A549 (cell line): ENCODE measurements at regions not wholly inside any gene's neighbourhood (a gene's known extent, or its start where the extent isn't known, plus 50 kb on each side); places are given as distances from the start of the nearest gene placed in this dataset.

Experiments used
- ATAC-seq, 2 experiments: fragments of 200-7000 bp in 1 of 2; fragments of >200 bp in 1 of 2; cut with Nextera tagmentation in 1 of 2; cut with Tn5 transposase in 1 of 2; 3 replicates each; pipeline versions ENCODE4 v1.8.0 to v1.9.1; 2018 to 2020; ENCODE audit warnings: mild to moderate bottlenecking in 1 of 2, moderate library complexity in 1 of 2
- CTCF ChIA-PET: fragments of 300-600 bp; sonication (Branson Sonifier 250); formaldehyde crosslinking; extraction: SDS; loops from one replicate; lab custom pipeline; 2021; ENCODE audit warnings: antibody characterized with exemption, inconsistent platforms; lab: Yijun Ruan, JAX
- POLR2A ChIA-PET: fragments of 350-600 bp; formaldehyde crosslinking; extraction: SDS; loops from one replicate; lab custom pipeline; 2021; ENCODE audit warnings: antibody characterized with exemption, inconsistent platforms; lab: Yijun Ruan, JAX
- DNase-seq, 2 experiments: peaks; one replicate each; pipeline versions ENCODE4 v3.0.0 to v3.0.0-alpha.2; 2011 to 2016; ENCODE audit warnings: low read depth in 1 of 2, low spot score in 1 of 2
- FAIRE-seq: peaks from 2 replicates; lab custom pipeline; 2011; peaks lifted over from hg19 to GRCh38; lab: Jason Lieb, UNC
- H3K27ac ChIP-seq, 2 experiments: fragments of >200 bp; sonication (Bioruptor Twin); formaldehyde crosslinking; 3 replicates each; pipeline ENCODE4 v1.5.1; 2016 to 2017
- H3K4me1 ChIP-seq: fragments of >200 bp; sonication (Bioruptor Twin); formaldehyde crosslinking; 3 replicates; pipeline ENCODE4 v1.6.1; 2016
- H3K4me2 ChIP-seq: fragments of >200 bp; sonication (Bioruptor Twin); formaldehyde crosslinking; 3 replicates; pipeline ENCODE4 v1.6.1; 2016
- H3K4me3 ChIP-seq: fragments of >200 bp; sonication (Bioruptor Twin); formaldehyde crosslinking; 3 replicates; pipeline ENCODE4 v1.5.1; 2016
- H3K9me3 ChIP-seq: fragments of >200 bp; sonication (Bioruptor Twin); formaldehyde crosslinking; 3 replicates; pipeline ENCODE4 v1.6.1; 2016
- ATOH8 ChIP-seq: fragments of 250-450 bp; sonication (Bioruptor Pico); IDR thresholded peaks from 2 replicates; pipeline ENCODE4 v1.5.0; 2020; ENCODE audit warnings: low read depth, mild to moderate bottlenecking, moderate library complexity
- CBX2 ChIP-seq: fragments of 200-600 bp; sonication (generic); IDR thresholded peaks from 2 replicates; pipeline ENCODE4 v1.6.1; 2016; ENCODE audit warnings: low read depth, mild to moderate bottlenecking, borderline replicate concordance
- CBX8 ChIP-seq: fragments of 200-600 bp; sonication (generic); IDR thresholded peaks from 2 replicates; pipeline ENCODE4 v1.6.1; 2016
- CEBPB ChIP-seq, 2 experiments: fragments of >200 bp in 1 of 2; sonication (Bioruptor Twin) in 1 of 2; formaldehyde crosslinking in 1 of 2; IDR thresholded peaks; 2 replicates each; pipeline ENCODE4 v1.6.1; 2012 to 2016
- CHD4 ChIP-seq: fragments of 200-600 bp; sonication (generic); IDR thresholded peaks from 2 replicates; pipeline ENCODE4 v1.6.1; 2016; ENCODE audit warnings: antibody characterized with exemption, mild to moderate bottlenecking, borderline replicate concordance
- ESRRA ChIP-seq: fragments of 150-350 bp; IDR thresholded peaks from 2 replicates; pipeline ENCODE4 v1.6.1; 2014; ENCODE audit warnings: mild to moderate bottlenecking, low read length, borderline replicate concordance
- FOXS1 ChIP-seq: fragments of 250-450 bp; sonication (Bioruptor Pico); IDR thresholded peaks from 2 replicates; pipeline ENCODE4 v1.5.0; 2020; ENCODE audit warnings: mild to moderate bottlenecking, moderate library complexity
- HDAC2 ChIP-seq: fragments of 200-600 bp; sonication (generic); IDR thresholded peaks from 2 replicates; pipeline ENCODE4 v1.6.1; 2016
- HEYL ChIP-seq: fragments of 250-450 bp; sonication (Bioruptor Pico); IDR thresholded peaks from 2 replicates; pipeline ENCODE4 v1.8.0; 2021; ENCODE audit warnings: mild to moderate bottlenecking, moderate library complexity
- HOXA7 ChIP-seq: fragments of 250-450 bp; sonication (Bioruptor Pico); IDR thresholded peaks from 2 replicates; pipeline ENCODE4 v1.5.0; 2020; ENCODE audit warnings: mild to moderate bottlenecking, moderate library complexity
- JUN ChIP-seq, 2 experiments: fragments of >200 bp; sonication (Bioruptor Twin); formaldehyde crosslinking; IDR thresholded peaks; 2 replicates in 1 of 2; 3 replicates in 1 of 2; pipeline ENCODE4 v1.6.1; 2016 to 2017
- KDM1A ChIP-seq: fragments of 200-600 bp; sonication (generic); IDR thresholded peaks from 2 replicates; pipeline ENCODE4 v1.6.1; 2016; ENCODE audit warnings: low read depth, mild to moderate bottlenecking
- MAFK ChIP-seq: fragments of 450-650 bp; IDR thresholded peaks from 2 replicates; pipeline ENCODE4 v1.6.1; 2014; ENCODE audit not compliant: partially characterized antibody
- MAX ChIP-seq: IDR thresholded peaks from 2 replicates; pipeline ENCODE4 v1.6.1; 2012
- MAZ ChIP-seq: fragments of 150-350 bp; IDR thresholded peaks from 2 replicates; pipeline ENCODE4 v1.6.1; 2014; ENCODE audit warnings: antibody characterized with exemption, low read depth, low read length, borderline replicate concordance
- NFE2L2 ChIP-seq: fragments of 150-350 bp; conservative IDR thresholded peaks from 2 replicates; pipeline ENCODE4 v1.6.1; 2014; ENCODE audit warnings: low read length
- NR3C1 ChIP-seq: fragments of >200 bp; sonication (Bioruptor Twin); formaldehyde crosslinking; IDR thresholded peaks from 3 replicates; pipeline ENCODE4 v1.6.1; 2017
- PHF8 ChIP-seq: fragments of 200-600 bp; sonication (generic); IDR thresholded peaks from 2 replicates; pipeline ENCODE4 v1.6.1; 2016; ENCODE audit warnings: low read depth, mild to moderate bottlenecking, antibody characterized with exemption, moderate library complexity, borderline replicate concordance
- SMC3 ChIP-seq: fragments of >200 bp; sonication (Bioruptor Twin); formaldehyde crosslinking; IDR thresholded peaks from 3 replicates; pipeline ENCODE4 v1.6.1; 2018; ENCODE audit warnings: inconsistent platforms
- SREBF2 ChIP-seq: fragments of 450-650 bp; IDR thresholded peaks from 2 replicates; pipeline ENCODE4 v1.6.1; 2014; ENCODE audit warnings: mild to moderate bottlenecking, moderate library complexity
- TP53 ChIP-seq: fragments of 250-450 bp; sonication (Bioruptor Pico); IDR thresholded peaks from 2 replicates; pipeline ENCODE4 v1.5.0; 2021; ENCODE audit warnings: mild to moderate bottlenecking, moderate library complexity
- ZC3H11A ChIP-seq: fragments of 450-650 bp; IDR thresholded peaks from 2 replicates; pipeline ENCODE4 v1.6.1; 2014; ENCODE audit warnings: antibody characterized with exemption, mild to moderate bottlenecking
- ZNF302 ChIP-seq: fragments of 250-450 bp; sonication (Bioruptor Pico); IDR thresholded peaks from 2 replicates; pipeline ENCODE4 v1.9.0; 2021; ENCODE audit warnings: inconsistent platforms, mild to moderate bottlenecking, moderate library complexity
- WGBS: methylation state at CpG from one replicate; pipeline ENCODE4 v1.1.6; 2017; ENCODE audit errors: missing lambda C conversion rate; 5-methylcytosine and 5-hydroxymethylcytosine counted together
- TF ChIP-seq, protein P1 (sequence below): fragments of 250-450 bp; sonication (Bioruptor Pico); IDR thresholded peaks from 2 replicates; pipeline ENCODE4 v1.5.0; 2021; ENCODE audit warnings: mild to moderate bottlenecking, moderate library complexity, borderline replicate concordance
- TF ChIP-seq, protein P2 (sequence below): fragments of >200 bp; sonication (Bioruptor Twin); formaldehyde crosslinking; IDR thresholded peaks from 3 replicates; pipeline ENCODE4 v1.6.1; 2016

DNA sequence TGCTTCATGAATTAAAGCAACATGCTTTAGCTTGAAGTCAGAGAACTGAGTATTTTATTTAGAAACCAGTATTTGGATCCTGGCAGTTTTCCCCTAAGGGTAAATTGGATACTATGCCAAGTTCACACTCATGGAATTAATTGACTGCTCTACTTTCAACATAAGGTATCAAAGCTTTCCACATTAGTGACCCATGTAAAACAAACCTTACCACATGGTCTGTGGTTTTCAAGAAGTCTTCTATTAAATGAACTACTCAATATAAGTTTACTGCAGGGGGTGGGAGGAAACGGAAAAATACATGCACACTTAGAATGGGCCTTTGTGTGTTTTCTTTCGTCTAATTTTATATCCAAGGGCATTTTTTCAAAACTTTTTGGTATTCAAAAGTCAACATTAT, 232.0 kb upstream of the FBXL7 start:
- no peak overlapping the region for H3K4me3 ChIP-seq
- CTCF ChIA-PET, result interaction anchor here (1.5 kb wide), 1 partner anchor 10 kb away, joined by 3 read pairs; no protein-coding TSS in a partner anchor
- H3K4me2 ChIP-seq, result no peak overlapping the region
- ATAC-seq, result no peak
- TF ChIP-seq CBX8, result no peak
- TF ChIP-seq KDM1A, result no peak
- no peak for TF ChIP-seq JUN (IDR thresholded peaks at IDR 0.05)
- TF ChIP-seq MAZ, result no peak
- TF ChIP-seq MAX, result no peak
- TF ChIP-seq MAFK, result no peak
- TF ChIP-seq, protein P1, sequence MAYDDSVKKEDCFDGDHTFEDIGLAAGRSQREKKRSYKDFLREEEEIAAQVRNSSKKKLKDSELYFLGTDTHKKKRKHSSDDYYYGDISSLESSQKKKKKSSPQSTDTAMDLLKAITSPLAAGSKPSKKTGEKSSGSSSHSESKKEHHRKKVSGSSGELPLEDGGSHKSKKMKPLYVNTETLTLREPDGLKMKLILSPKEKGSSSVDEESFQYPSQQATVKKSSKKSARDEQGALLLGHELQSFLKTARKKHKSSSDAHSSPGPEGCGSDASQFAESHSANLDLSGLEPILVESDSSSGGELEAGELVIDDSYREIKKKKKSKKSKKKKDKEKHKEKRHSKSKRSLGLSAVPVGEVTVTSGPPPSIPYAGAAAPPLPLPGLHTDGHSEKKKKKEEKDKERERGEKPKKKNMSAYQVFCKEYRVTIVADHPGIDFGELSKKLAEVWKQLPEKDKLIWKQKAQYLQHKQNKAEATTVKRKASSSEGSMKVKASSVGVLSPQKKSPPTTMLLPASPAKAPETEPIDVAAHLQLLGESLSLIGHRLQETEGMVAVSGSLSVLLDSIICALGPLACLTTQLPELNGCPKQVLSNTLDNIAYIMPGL, result no peak
- TF ChIP-seq NR3C1, result no peak
- TF ChIP-seq HEYL (CRISPR knock-in tag), result no peak
- no peak for TF ChIP-seq TP53 (CRISPR knock-in tag)
- no peak for TF ChIP-seq CEBPB (IDR thresholded peaks at IDR 0.05)
- TF ChIP-seq, protein P2, sequence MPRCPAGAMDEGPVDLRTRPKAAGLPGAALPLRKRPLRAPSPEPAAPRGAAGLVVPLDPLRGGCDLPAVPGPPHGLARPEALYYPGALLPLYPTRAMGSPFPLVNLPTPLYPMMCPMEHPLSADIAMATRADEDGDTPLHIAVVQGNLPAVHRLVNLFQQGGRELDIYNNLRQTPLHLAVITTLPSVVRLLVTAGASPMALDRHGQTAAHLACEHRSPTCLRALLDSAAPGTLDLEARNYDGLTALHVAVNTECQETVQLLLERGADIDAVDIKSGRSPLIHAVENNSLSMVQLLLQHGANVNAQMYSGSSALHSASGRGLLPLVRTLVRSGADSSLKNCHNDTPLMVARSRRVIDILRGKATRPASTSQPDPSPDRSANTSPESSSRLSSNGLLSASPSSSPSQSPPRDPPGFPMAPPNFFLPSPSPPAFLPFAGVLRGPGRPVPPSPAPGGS, result no peak
- no peak for TF ChIP-seq ZC3H11A
- no peak for TF ChIP-seq ZNF302 (CRISPR knock-in tag)
- TF ChIP-seq, all 56 proteins: peak for 0
- DNase-seq (no peak), FAIRE-seq (no peak)
- Histone ChIP-seq H3K27ac (no peak overlapping the region), H3K9me3 (no peaks in the 10 kb centered on the region), H3K4me1 (no peaks in the 10 kb centered on the region)
- POLR2A ChIA-PET, result no interaction called here
- 3% methylated on average over 2 of the region's 2 CpGs for WGBS

DNA sequence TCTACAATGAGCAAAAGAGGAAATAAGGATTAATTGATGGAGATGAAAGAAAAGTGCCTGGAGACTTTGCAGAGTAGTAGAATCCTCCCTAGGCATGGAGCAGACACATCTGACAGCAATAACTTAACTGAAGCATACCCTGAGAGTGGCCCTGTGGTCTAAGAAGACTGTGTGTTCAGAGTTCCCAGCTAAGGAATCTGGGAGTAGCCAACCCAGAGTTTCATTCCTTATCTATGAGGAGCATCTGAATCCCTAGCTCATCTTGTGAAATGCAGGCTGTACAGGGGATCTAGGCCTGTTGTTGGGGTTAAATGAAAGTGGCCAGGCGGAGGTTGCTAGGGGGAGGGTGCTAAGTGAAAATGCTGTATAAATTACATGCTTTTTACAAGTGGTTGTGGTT, 233.1 kb upstream of the FBXL7 start:
- Histone ChIP-seq H3K4me1 (no peaks in the 10 kb centered on the region), H3K27ac (no peak overlapping the region), H3K4me3 (no peak overlapping the region), H3K4me2 (no peak overlapping the region), H3K9me3 (no peaks in the 10 kb centered on the region)
- ChIA-PET CTCF (interaction anchor here (1.5 kb wide), 1 partner anchor 9 kb away, joined by 3 read pairs; no protein-coding TSS in a partner anchor), POLR2A (no interaction called here)
- ATAC-seq (no peak), FAIRE-seq (no peak), DNase-seq (no peak)
- TF ChIP-seq ATOH8 (CRISPR knock-in tag) (no peak), PHF8 (no peak), ESRRA (no peak), FOXS1 (CRISPR knock-in tag) (no peak), HOXA7 (CRISPR knock-in tag) (no peak), NFE2L2 (no peak), SREBF2 (no peak), CBX2 (no peak), SMC3 (no peak), HDAC2 (no peak), CHD4 (no peak)
- TF ChIP-seq, protein P1, result no peak
- 0% methylated on average over 1 of the region's 1 CpG for WGBS
